Chondrocyte (in vitro differentiated cells): ENCODE measurements at regions not wholly inside any gene's neighbourhood (a gene's known extent, or its start where the extent isn't known, plus 50 kb on each side); places are given as distances from the start of the nearest gene placed in this dataset.

Source experiments
- DNase-seq: peaks from one replicate; pipeline ENCODE4 v3.0.0; 2021; ENCODE audit warnings: mixed read lengths, low spot score
- H3K27ac Mint-ChIP-seq: one replicate; pipeline ENCODE4 v1.8.0; 2021; ENCODE audit warnings: mild to moderate bottlenecking, moderate library complexity, mixed read lengths; ENCODE audit not compliant: unreplicated experiment
- H3K27me3 Mint-ChIP-seq: 2 replicates; pipeline ENCODE4 v1.8.0; 2021; ENCODE audit warnings: low read depth, mixed read lengths
- H3K36me3 Mint-ChIP-seq: 2 replicates; pipeline ENCODE4 v1.8.0; 2021; ENCODE audit warnings: low read depth, mixed read lengths
- H3K4me1 Mint-ChIP-seq: 2 replicates; pipeline ENCODE4 v1.8.0; 2021; ENCODE audit warnings: low read depth, mild to moderate bottlenecking, mixed read lengths
- H3K4me3 Mint-ChIP-seq: one replicate; pipeline ENCODE4 v1.8.0; 2021; ENCODE audit warnings: mild to moderate bottlenecking, moderate library complexity, mixed read lengths; ENCODE audit not compliant: unreplicated experiment
- H3K9me3 Mint-ChIP-seq: 2 replicates; pipeline ENCODE4 v1.8.0; 2021; ENCODE audit warnings: low read depth, mixed read lengths
- TF ChIP-seq, protein P1 (sequence below): fragments of 200-600 bp; sonication (generic); IDR thresholded peaks from 2 replicates; pipeline ENCODE4 v1.5.0; 2021; ENCODE audit warnings: antibody characterized with exemption, mild to moderate bottlenecking, moderate library complexity

DNA sequence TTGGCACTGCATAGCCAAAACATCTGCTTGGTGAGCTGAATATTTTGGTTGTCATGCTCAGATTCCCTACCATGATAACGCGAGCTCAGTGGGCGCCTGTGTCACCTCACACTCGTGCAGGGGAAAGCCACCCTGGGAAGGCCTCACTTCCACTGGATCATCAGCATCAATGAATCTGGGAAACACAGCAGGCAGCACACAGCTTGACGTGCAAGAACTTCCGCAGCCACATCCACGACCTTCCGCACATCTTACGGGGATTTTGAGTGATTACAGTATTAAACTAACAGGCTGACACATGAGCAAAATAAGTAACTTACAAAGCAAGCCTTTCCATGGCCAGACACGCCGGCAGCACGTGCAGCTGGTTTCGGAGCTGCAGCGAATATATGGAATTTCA is 54.7 kb upstream of the FOXF1 start:
- DNase-seq, result no peak

DNA sequence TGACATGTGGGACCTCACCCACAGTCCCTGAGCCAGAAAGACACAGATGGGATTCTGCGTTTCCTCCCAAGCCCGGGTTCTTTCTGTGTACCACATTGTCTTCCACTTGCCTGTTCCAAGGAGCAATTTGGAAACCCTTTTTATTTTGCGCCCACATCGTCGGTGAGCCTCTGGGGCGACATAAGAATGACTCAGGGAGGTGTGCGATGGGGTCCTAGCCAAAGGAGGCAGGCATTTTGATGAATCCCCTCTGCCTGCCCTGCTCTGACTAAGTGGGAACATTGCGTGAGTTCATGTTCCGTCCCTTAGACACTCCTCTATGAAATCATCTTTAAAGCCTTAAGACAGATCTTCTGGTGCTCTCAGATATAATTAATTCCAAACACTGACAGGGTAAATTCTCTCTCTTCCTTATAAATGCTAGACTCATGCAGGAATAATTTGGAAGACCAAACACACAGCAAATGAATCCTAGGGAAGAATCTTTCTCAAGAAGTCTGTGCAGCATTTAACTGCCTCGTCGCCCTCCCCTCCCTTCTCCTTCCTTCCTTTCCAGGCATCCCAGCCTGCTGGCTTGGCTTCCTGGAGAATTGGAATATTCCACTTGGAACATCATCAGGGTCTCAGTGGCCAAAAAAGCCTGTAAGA is 52.7 kb upstream of the FOXF1 start:
- Mint-ChIP-seq H3K36me3 (no peaks in the 10 kb centered on the region), H3K4me3 (no peak overlapping the region), H3K27ac (no peak overlapping the region), H3K4me1 (no peaks in the 10 kb centered on the region), H3K9me3 (peaks cover 13% of the 10 kb centered on the region), H3K27me3 (peaks cover 65% of the 10 kb centered on the region)
- TF ChIP-seq, protein P1, sequence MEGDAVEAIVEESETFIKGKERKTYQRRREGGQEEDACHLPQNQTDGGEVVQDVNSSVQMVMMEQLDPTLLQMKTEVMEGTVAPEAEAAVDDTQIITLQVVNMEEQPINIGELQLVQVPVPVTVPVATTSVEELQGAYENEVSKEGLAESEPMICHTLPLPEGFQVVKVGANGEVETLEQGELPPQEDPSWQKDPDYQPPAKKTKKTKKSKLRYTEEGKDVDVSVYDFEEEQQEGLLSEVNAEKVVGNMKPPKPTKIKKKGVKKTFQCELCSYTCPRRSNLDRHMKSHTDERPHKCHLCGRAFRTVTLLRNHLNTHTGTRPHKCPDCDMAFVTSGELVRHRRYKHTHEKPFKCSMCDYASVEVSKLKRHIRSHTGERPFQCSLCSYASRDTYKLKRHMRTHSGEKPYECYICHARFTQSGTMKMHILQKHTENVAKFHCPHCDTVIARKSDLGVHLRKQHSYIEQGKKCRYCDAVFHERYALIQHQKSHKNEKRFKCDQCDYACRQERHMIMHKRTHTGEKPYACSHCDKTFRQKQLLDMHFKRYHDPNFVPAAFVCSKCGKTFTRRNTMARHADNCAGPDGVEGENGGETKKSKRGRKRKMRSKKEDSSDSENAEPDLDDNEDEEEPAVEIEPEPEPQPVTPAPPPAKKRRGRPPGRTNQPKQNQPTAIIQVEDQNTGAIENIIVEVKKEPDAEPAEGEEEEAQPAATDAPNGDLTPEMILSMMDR, result no peak
- DNase-seq, result no peak

More for the DNA sequence above, 54.7 kb upstream of the FOXF1 start:
- H3K36me3 Mint-ChIP-seq, result no peaks in the 10 kb centered on the region
- TF ChIP-seq, protein P1, result no peak
- H3K4me1 Mint-ChIP-seq, result no peaks in the 10 kb centered on the region
- no peak overlapping the region for H3K4me3 Mint-ChIP-seq
- peaks cover 2% of the 10 kb centered on the region for H3K9me3 Mint-ChIP-seq
- H3K27me3 Mint-ChIP-seq, result peaks cover 65% of the 10 kb centered on the region
- H3K27ac Mint-ChIP-seq, result no peak overlapping the region

DNA sequence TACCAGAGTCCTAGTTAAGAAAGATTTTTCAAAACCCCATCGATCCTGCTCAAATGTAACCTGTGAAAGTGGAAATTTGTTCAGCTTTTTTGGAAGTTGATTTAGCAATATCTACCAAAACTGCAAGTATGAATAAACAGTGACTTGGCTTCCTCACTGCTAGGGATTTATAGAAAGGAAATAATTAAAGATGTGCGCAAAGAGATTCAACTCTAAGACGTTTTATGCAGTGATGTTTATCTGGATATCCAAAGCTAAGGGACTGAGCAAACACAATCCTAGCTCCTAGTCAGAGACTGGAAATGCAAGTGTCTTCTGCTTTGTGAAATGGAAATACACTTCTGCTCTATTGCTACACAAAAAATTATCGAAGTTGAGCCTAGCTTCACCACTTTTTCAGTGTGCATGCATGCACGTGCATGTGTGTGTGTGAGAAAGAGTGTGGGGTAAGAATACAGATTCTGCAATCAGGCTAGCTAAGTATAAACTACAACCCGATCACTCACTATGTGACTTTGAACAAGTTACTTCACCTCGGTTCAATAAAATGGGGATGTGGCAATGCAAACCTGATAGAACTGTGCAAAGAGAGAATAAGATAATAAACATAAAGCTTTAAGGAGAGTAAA is 52.1 kb upstream of the FOXF1 start:
- H3K4me1 Mint-ChIP-seq, result no peaks in the 10 kb centered on the region
- peaks cover 59% of the 10 kb centered on the region for H3K27me3 Mint-ChIP-seq

DNA sequence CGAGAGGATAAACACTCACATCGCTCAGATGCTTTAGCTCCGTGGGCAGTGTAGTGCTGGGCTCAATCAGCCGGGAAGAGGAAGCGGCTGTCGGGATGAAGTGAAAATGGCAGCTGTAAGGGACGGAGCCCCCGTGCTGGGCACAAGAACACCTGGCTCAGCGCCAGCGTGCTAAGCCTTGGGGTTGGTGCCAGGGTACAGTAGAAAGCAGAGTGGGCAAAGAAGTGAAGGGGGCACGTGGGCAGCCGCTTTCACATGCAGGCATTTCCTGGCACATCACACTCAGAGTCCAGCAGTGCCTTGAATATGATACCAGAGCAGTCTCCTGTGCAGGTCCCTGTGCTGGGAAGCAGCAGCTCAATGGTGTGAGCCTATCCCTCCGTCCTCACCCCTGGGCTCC is 51.1 kb upstream of the FOXF1 start:
- H3K9me3 Mint-ChIP-seq, result peaks cover 17% of the 10 kb centered on the region
- no peaks in the 10 kb centered on the region for H3K36me3 Mint-ChIP-seq
- H3K27ac Mint-ChIP-seq, result no peak overlapping the region
- no peak overlapping the region for H3K4me3 Mint-ChIP-seq
- TF ChIP-seq, protein P1, result no peak
- H3K27me3 Mint-ChIP-seq, result peaks cover 52% of the 10 kb centered on the region
- H3K4me1 Mint-ChIP-seq, result no peaks in the 10 kb centered on the region
- no peak for DNase-seq

More for the DNA sequence above, 52.1 kb upstream of the FOXF1 start:
- Mint-ChIP-seq H3K9me3 (peaks cover 13% of the 10 kb centered on the region), H3K4me3 (no peak overlapping the region), H3K36me3 (no peaks in the 10 kb centered on the region), H3K27ac (no peak overlapping the region)
- DNase-seq, result no peak
- TF ChIP-seq, protein P1, result no peak
